Activated CD8-positive, alpha-beta memory T cell treated with anti-CD3 and anti-CD28 coated beads, Interleukin-2, amount 50 U/mL, for 24 hours (primary cell): ENCODE measurements at regions not wholly inside any gene's neighbourhood (a gene's known extent, or its start where the extent isn't known, plus 50 kb on each side); places are given as distances from the start of the nearest gene placed in this dataset.

Experiments
- DNase-seq: peaks from one replicate; pipeline ENCODE4 v3.0.0-alpha.2; 2020; ENCODE audit errors: extremely low read depth

- DNase-seq: no peak
Measured at GRCh38 chr20:20992686-20993360, 113.3 kb downstream of the LINC00237 start.

- DNase-seq: no peak
Measured at GRCh38 chr20:20992277-20992676, 113.9 kb downstream of the LINC00237 start.

DNA sequence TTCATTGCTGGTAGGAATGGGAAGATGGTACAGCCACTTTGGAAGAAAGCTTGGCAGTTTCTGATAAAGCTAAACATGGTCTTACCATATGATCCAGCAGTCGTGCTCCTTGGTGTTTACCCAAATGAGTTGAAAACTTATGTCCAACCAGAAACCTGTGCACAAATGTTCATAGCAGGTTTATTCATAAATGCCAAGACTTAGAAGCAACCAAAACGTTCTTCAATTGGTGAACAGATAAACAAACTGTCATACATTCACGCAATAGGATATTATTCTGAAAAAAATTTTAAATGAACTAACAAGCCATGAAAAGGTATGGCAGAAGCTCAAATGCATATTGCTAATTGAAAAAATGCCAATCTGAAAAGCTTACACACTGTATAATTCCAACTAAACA is 117.1 kb downstream of the LINC00237 start:
- no peak for DNase-seq

- DNase-seq: no peak
Measured at GRCh38 chr20:20979934-20980333, 126.2 kb downstream of the LINC00237 start.

DNA sequence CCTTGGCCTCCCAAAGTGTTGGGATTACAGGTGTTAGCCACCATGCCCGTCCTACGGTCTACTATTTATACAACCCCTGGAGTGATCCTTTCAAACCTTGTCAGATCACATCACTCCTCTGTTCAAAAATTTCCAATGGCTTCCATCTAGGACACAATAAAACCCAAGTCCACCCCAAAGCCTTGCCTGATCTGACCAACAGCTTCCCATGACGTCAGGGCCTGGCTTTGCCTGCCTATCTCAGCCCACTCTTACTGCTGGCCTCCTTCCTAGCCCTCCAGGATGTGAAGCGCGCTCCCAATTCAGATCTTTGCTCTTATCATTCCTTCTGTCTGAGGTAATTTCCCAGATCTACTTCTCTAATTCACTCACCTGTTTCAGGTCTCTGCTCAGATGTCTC is 128.4 kb downstream of the LINC00237 start:
- no peak for DNase-seq

DNA sequence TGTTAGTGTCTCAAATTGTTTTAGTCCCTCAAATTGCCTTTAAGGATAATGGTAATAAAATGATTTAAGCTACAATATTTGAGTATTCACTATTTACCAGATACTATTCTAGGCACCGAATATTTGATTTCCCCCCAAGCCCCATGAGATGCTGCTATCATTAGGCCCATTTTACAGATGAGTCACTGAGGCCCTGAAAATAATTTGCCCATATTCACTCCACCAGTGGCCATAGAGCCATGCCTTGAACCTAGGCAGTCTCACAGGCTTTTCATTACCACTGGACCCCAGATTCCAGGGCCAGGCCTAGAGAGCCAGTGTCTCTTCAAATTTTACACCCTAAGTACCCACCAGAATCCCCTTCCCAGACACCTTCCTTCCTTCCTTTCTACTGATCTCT is 133.7 kb downstream of the LINC00237 start:
- no peak for DNase-seq

- DNase-seq: no peak
Measured at GRCh38 chr20:20971810-20972209, 134.3 kb downstream of the LINC00237 start.

DNA sequence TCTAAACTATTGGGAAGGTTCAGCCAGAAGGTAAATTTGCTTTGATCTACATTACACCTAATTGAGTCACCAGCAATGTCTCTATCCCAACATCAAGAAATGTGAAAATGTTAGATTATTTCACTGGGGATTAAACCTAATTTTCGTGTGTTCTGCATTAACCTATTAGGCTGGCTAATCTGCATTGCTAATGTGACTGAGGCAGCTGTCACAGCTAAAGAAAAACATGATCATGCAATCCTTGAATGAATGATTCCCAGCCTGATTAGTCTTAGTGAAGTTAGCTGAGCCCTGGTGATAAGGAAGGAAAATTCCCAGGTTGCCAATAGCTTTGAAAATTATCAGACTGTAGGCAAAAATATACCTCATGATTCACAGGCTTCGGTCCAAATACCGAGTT is 135.3 kb downstream of the LINC00237 start:
- no peak for DNase-seq

DNA sequence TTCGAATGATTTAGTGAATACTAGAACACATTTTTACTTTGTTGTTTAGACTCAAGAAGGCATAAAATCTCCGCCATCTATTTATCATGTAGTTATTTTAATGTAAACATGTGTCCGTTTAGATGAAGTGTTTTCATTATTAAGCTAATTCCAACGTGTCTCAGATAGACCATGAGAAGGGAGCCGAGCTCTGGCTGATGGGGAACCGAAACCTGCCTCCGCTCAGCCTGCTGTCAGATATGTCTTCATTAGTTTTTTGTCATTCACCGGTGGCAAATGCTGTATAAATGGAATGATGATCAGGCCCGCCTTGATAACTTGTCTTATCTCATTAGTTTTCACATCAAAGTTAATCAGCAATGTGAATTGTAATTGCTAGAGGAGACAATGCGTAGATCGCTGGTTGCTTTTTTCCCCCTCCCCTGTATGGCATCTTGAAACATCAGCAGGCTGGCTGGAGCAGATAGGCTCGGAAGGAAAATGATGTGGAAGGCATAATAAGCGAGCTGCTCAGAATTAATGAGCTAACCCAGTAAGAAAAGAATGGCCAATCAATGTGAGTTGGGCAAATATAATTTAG is 136.4 kb downstream of the LINC00237 start:
- no peak for DNase-seq

- DNase-seq: no peak
Measured at GRCh38 chr20:20967564-20968184, 138.5 kb downstream of the LINC00237 start.

GRCh38 chr20:20966171-20966570 is 140.0 kb downstream of the LINC00237 start:
- no peak for DNase-seq

DNA sequence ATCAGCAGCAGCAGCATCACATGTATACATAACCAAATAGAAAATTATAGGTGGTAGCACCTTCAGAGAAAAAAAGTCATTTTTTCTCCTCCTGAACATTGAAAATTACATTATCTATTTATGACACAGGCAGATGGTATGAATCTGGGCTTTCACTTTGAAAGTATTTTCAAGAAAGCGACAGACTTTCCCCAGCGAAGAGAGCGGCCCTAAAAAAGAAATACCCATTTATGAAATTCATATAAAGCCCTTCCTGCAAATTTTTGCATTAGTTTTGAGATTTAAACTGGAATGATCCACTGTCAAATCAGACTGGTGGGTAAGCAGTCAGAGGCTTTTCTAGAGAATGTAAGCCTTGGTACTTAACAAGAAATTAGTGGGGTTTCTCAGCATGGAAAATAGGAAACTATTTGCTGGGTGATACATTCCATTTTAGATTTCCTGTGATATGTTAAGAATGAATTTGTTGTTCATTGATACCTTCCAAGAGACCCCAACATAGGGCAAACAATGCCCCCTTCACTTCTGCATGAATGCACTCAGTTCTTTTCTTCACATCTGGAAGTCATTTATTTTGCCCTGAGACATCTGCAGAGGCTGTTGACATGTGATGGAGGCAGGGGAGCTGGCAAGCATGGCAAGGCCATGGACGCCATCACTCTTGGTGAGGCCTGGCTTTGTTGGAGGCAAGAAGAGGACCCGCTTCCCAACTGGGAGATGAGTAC is 147.0 kb downstream of the LINC00237 start:
- no peak for DNase-seq

GRCh38 chr20:20956513-20956931 is 149.6 kb downstream of the LINC00237 start:
- no peak for DNase-seq

DNA sequence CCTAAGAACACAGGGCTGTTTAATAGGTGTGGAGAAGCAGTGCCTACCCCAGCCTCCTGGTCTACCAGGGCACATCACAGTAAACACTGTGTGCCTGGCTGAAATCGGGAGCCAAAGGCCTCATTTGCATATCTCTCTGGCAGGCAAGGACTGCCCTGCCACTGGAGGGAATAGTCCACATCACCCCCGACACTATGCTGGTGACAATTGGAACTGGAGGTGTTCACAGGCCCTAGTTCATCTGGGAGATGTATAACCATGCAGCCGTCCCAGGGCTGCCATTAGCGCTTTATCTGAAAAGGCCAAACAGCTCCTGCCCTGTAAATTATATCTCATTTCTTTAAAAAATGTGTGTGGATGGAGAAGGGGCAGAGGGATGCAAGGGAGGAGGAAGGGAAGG is 150.3 kb downstream of the LINC00237 start:
- DNase-seq: no peak

DNA sequence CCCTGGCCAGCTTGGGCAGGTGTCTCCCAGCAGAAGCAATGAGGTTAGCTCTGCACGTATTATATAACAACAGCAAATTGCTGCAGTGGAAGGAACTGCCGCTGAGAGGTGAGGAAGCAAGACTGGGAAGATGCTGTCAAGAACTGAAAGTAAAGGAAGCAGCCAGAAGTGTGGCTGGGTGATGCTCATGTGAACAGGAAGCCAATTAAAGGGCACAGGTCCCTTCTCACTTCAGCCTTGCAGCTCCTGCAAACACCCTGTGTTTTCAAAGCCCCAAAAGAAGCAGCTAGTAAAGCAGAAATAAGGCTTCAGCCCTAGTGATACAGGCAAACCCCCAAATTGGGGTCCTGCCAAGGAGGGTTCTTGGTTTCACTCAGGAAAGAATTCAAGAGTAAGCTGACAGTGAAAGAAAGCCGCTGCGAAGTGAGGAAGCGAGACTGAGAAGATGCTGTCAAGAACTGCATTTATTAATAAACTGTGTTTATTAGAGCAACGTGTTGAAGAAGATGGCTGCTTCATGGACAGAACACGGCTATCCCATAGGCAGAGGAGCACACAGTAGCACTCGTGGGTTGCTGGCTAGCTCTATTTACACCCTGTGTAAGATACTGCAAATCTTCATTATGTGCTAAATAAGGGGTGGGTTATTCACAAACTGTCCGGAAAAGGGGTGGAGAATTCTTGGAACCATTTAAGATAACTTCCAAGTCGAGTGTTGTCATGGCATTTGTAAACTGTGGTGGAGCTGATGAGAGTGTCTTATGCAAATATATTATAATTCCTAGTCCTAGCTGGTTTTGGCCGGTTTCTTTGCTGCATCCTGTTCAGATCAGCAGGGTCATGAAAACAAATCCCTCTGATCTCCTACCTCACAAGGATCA is 152.2 kb downstream of the LINC00237 start:
- DNase-seq: no peak

GRCh38 chr20:20950620-20951019 is 155.5 kb downstream of the LINC00237 start:
- no peak for DNase-seq

GRCh38 chr20:20946122-20946759 is 159.9 kb downstream of the LINC00237 start:
- DNase-seq: no peak

- DNase-seq: no peak
Measured at GRCh38 chr20:20941468-20941889, 164.7 kb downstream of the LINC00237 start.

DNA sequence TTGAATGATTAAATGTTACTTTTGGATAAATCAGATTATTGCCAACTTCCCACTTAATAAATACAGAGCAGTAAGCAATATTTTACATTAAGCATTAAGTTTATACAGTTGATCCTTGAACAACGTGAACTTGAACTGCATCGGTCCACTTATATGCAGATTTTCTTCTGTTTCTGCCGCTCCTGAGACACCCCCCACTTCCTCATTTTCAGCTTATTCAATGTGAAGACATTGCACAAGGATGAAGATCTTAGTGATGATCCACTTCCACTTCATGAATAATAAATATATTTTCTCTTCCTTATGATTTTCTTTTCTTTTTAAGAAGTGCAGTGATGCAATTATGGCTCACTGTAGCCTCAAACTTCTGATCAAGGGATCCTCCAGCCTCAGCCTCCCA is 167.2 kb downstream of the LINC00237 start:
- no peak for DNase-seq

DNA sequence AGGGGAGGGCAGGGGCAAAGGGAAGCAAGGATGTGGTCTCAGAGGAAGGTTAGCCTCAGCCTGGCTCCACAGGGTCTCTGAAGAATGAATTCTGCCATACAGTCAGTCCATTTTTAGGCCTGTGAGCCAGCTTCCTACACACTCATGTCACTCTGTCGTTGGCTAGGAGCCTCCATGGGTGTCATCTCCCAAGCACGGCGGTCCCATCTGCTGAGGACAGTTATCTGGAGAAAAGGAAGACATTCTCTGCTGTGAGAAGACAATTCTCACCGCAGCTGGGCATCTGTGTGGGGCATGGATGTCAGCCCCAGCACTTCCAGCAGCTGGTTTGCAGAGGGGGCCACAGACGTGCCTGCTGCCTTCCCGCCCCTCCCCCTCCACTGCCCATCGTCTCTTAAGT is 167.6 kb downstream of the LINC00237 start:
- no peak for DNase-seq

GRCh38 chr20:20938131-20938530 is 168.0 kb downstream of the LINC00237 start:
- no peak for DNase-seq
